Uterus (tissue), 2 donors: ENCODE measurements at regions not wholly inside any gene's neighbourhood (a gene's known extent, or its start where the extent isn't known, plus 50 kb on each side); places are given as distances from the start of the nearest gene placed in this dataset.

Experiments used
- CTCF ChIP-seq, 4 experiments: fragments of 200-600 bp in 2 of 4; fragments of 450-650 bp in 2 of 4; sonication (generic) in 2 of 4; IDR thresholded peaks; one replicate each; pipeline ENCODE4 v1.5.1; 2016 to 2019; ENCODE audit warnings: antibody characterized with exemption in 4 of 4, mild to moderate bottlenecking in 2 of 4, moderate library complexity in 1 of 4
- POLR2A ChIP-seq, 2 donors: fragments of 450-650 bp; IDR thresholded peaks; one replicate each; pipeline ENCODE4 v1.6.1; 2016; ENCODE audit warnings: antibody characterized with exemption in 2 of 2, mild to moderate bottlenecking in 1 of 2, moderate library complexity in 1 of 2

DNA sequence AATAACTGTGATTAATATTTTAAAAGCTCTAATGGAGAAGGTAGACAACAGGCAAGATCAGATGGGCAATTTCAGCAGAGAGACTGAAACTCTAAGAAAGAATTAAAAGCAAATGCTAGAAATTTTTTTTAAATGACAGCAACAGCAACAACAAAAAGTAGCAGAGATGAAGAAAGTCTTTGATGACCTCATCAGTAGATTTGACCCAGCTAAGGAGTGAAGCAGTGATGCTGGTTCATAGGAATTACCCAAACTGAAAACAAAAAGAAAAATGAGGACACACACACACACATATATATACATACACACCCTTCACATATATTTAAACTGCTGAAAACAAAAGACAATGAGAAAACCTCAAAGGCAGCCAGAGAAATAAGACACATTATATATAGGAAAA lies 197.6 kb upstream of the ARID1B start:
- TF ChIP-seq CTCF (IDR thresholded peaks at IDR 0.05) = no peak
- no peak for TF ChIP-seq POLR2A (IDR thresholded peaks at IDR 0.05)
